IPS-18c (cell line): ENCODE measurements at regions not wholly inside any gene's neighbourhood (a gene's known extent, or its start where the extent isn't known, plus 50 kb on each side); places are given as distances from the start of the nearest gene placed in this dataset.

ENCODE experiments used
- H3K4me3 ChIP-seq: 2 replicates; pipeline ENCODE4 v1.7.0; 2013; ENCODE audit warnings: low read depth, mild to moderate bottlenecking, low read length, moderate library complexity; ENCODE audit not compliant: insufficient read depth
- H3K9me3 ChIP-seq: one replicate; pipeline ENCODE4 v1.6.1; 2013; ENCODE audit warnings: mild to moderate bottlenecking, low read length, moderate library complexity; ENCODE audit not compliant: control insufficient read depth, insufficient read depth

DNA sequence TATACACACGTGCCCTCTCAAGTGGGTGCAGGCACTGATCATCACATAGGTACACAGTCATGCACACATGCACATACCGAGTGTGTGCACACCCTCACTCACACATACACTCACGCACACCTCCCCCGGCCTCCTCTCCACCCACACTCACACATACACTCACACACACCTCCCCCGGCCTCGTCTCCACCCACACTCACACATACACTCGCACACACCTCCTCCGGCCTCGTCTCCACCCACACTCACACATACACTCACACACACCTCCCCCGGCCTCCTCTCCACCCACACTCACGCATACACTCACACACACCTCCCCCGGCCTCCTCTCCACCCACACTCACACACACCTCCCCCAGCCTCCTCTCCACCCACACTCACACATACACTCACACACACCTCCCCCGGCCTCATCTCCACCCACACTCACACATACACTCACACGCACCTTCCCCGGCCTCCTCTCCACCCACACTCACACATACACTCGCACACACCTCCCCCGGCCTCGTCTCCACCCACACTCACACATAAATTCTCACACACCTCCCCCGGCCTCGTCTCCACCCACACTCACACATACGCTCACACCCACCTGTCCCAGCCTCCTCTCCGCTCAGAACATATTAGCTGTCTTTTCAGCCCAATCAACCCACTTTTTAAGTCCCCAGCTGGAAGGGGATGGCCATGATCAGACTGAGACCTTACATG is 105.2 kb upstream of the VSTM2B start:
- Histone ChIP-seq H3K4me3 (no peak overlapping the region), H3K9me3 (no peaks in the 10 kb centered on the region)

GRCh38 chr19:29421196-29421545 is 104.6 kb upstream of the VSTM2B start:
- H3K4me3 ChIP-seq = no peak overlapping the region
- no peaks in the 10 kb centered on the region for H3K9me3 ChIP-seq

- no peak overlapping the region for H3K4me3 ChIP-seq
Observed at GRCh38 chr19:29422047-29422446, 103.7 kb upstream of the VSTM2B start.

DNA sequence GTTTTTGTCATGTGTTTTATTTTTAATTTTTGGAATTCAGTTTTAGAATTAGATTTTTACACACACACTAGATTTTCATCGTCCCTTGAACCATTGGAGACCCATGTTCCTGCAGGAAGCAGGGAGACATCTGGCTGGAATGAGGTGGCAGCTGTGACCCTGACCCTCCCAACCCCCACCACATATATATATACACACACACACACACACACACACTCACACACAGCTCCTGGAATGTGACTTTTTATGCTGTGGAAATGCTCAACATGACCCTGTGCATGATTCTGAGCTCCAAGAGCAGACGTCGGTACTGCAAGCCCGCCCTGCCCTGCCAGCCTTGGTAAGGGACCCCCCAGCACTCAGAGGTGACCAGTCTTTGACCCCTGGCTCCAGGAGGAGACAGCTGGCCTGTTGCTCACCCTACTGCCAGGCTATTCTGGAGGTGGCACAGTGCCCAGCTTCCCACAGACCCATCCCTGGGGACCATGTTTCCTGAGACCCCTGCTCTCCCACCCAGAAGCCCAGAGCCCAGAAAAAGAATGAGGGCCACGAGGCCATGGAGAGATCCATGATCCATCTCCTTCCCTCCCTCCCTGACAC is 103.2 kb upstream of the VSTM2B start:
- H3K4me3 ChIP-seq = no peak overlapping the region
- no peaks in the 10 kb centered on the region for H3K9me3 ChIP-seq

More at GRCh38 chr19:29422047-29422446, 103.7 kb upstream of the VSTM2B start:
- H3K9me3 ChIP-seq = no peaks in the 10 kb centered on the region

GRCh38 chr19:29428071-29428470 is 97.7 kb upstream of the VSTM2B start:
- Histone ChIP-seq H3K4me3 (no peak overlapping the region), H3K9me3 (peaks cover 3% of the 10 kb centered on the region)

DNA sequence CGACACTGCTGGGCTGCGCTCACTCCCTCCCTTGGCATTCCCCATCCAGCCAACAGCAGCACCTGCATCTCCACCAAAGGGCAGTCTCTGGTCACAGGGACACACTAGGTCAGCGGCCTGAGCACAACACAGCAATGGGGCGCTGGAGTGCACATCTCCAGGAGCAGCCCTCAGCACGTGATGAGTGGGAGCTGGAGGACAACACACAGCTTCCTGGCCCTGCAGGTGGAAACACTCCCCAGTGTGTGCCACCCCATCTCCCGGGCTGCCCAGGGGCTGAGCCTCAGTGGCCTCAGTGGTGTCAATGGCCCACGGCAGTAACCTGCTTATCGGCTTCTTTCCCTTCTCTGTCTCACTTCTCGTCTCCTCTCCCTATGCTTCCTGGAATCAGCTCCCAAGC is 96.8 kb upstream of the VSTM2B start:
- peaks cover 3% of the 10 kb centered on the region for H3K9me3 ChIP-seq
- H3K4me3 ChIP-seq = no peak overlapping the region

DNA sequence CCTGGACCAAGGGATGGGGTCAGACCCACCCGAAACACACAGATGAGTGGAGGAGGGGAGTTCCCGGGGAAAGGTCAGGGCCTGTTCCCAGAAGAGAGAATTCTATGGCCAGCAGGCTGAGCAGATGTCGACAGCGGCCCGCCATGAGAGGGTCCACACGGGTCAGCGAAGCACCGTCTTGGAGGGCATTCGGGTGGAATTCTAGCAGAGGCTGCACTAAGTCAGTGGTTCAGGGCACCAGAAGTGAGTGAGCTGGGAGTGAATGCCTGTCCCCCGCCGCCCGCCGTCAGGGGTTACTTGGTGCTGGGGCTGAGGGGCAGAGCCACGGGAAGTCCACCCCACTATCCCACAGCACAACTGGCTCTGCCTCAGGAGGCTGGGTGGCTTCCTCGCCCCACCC is 96.2 kb upstream of the VSTM2B start:
- Histone ChIP-seq H3K4me3 (no peak overlapping the region), H3K9me3 (peaks cover 3% of the 10 kb centered on the region)

DNA sequence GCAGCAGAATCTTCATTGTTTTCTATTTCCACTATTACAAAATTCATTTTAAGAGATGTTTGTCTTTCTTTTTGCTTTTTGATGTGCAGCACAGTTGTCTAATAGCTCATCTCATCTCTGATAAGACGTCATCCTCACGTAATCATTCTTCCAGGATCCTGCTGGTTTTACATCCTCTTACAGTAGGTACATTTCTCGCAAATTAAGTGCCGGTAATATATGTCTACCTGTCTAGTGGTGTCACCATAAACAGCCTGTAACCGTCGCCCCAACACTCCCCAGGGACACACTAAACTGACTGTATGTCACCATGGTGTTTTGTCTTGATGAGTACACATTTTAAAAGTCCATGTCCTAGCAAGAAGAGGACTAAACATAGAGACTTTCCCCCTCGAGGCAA is 94.5 kb upstream of the VSTM2B start:
- H3K4me3 ChIP-seq = no peak overlapping the region
- peaks cover 3% of the 10 kb centered on the region for H3K9me3 ChIP-seq

GRCh38 chr19:29432677-29433076 is 93.1 kb upstream of the VSTM2B start:
- H3K9me3 ChIP-seq = peaks cover 3% of the 10 kb centered on the region
- no peak overlapping the region for H3K4me3 ChIP-seq

- no peak overlapping the region for H3K4me3 ChIP-seq
- H3K9me3 ChIP-seq = peaks cover 10% of the 10 kb centered on the region
Observed at GRCh38 chr19:29436591-29437103, 89.1 kb upstream of the VSTM2B start.

- H3K4me3 ChIP-seq = no peak overlapping the region
- peaks cover 13% of the 10 kb centered on the region for H3K9me3 ChIP-seq
Observed at GRCh38 chr19:29439021-29439420, 86.8 kb upstream of the VSTM2B start.

GRCh38 chr19:29439688-29440550 is 85.9 kb upstream of the VSTM2B start:
- no peak overlapping the region for H3K4me3 ChIP-seq
- H3K9me3 ChIP-seq = peaks cover 13% of the 10 kb centered on the region

DNA sequence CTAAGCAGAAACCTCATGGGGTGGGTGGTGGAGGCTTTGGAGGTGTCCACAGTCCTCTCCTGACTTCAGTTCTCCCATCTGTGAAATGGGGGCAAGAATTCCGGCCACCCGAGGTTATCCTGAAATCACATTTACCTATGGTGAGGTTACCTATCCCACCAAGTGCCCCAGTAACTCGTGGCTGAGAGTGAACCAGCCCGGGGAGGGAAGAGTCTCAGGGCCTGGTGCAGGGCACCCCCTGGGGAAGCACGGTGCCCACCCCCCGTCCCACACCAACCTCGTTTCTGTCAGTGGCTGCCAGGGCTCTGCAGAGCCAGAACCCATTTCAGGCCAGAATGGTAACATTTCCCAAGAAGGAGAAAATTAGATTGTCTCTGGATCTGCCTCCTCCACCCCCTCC is 83.7 kb upstream of the VSTM2B start:
- H3K9me3 ChIP-seq = peaks cover 13% of the 10 kb centered on the region

DNA sequence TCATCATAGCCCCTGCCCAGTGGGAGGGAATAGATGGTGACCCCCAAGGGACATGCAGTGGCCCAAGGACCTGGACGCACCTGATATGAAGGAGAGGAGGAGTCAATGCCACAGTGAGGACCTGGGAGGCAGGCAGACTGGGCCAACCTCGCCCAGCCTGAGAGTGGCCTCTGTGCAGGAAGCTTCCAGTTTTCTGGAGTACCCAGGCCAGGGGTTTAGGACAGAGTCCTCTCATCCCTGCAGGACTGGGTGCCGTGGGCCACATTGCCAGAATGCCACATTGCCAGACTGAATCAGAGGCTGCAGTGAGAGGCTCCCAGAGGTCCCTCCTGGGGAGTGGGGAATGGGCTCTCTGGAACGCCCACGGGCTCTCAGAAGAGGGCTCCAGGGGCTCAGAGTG is 82.9 kb upstream of the VSTM2B start:
- H3K9me3 ChIP-seq = peaks cover 13% of the 10 kb centered on the region
- no peak overlapping the region for H3K4me3 ChIP-seq

More for the DNA sequence above, 83.7 kb upstream of the VSTM2B start:
- H3K4me3 ChIP-seq = no peak overlapping the region

DNA sequence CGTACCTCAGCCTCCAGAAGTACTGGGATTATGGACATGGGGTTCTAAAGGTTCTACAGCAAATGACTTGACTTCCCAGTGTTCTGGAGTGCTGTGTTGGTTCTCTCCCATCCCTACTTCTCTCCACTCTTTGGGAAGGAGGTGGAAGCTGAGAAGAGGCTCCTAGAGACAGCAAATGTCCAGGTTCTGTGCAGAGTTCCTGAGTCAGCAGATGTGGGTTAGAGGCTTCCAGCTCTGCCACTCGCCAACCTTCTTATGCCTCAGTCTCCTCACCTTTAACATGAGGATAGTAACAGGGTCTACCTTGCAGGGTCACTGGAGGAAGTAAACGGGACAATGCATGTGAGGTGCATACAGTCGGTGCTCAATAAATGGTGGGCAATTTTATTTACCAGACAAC is 80.5 kb upstream of the VSTM2B start:
- H3K9me3 ChIP-seq = peaks cover 5% of the 10 kb centered on the region

GRCh38 chr19:29446361-29446760 is 79.4 kb upstream of the VSTM2B start:
- peaks cover 2% of the 10 kb centered on the region for H3K9me3 ChIP-seq

More for the DNA sequence above, 80.5 kb upstream of the VSTM2B start:
- H3K4me3 ChIP-seq = no peak overlapping the region

GRCh38 chr19:29448046-29448445 is 77.7 kb upstream of the VSTM2B start:
- Histone ChIP-seq H3K4me3 (no peak overlapping the region), H3K9me3 (no peaks in the 10 kb centered on the region)

More at GRCh38 chr19:29446361-29446760, 79.4 kb upstream of the VSTM2B start:
- H3K4me3 ChIP-seq = no peak overlapping the region

- H3K9me3 ChIP-seq = no peaks in the 10 kb centered on the region
- no peak overlapping the region for H3K4me3 ChIP-seq
Observed at GRCh38 chr19:29449371-29449770, 76.4 kb upstream of the VSTM2B start.
